ENCODE measurements at regions not wholly inside any gene's neighbourhood (a gene's known extent, or its start where the extent isn't known, plus 50 kb on each side); places are given as distances from the start of the nearest gene placed in this dataset.

DNA sequence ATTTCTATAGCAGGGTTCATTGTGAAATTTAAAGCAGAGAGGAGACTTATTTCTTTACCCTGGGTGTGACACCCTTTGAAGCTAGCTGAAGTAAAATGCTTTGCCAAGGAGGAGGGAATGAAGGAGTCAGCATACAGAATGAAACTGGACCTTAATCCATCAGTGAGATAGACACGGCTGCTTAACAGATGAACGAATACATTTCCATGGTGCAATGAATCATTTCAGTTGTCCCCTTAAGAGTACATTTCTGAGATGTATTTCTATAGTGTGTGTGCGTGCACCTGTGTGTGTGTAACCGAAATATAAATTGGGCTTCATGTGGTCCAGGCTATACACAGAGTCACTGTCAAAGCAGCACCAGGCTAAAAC lies 73.8 kb upstream of the CD93 start:
- TF ChIP-seq EP300 (IDR thresholded peaks at IDR 0.05; ENCODE audit: low read depth) (no peak), POLR2AphosphoS5 (IDR thresholded peaks at IDR 0.05) (no peak), POLR2A (IDR thresholded peaks at IDR 0.05) (no peak)
- TF ChIP-seq, protein P1, sequence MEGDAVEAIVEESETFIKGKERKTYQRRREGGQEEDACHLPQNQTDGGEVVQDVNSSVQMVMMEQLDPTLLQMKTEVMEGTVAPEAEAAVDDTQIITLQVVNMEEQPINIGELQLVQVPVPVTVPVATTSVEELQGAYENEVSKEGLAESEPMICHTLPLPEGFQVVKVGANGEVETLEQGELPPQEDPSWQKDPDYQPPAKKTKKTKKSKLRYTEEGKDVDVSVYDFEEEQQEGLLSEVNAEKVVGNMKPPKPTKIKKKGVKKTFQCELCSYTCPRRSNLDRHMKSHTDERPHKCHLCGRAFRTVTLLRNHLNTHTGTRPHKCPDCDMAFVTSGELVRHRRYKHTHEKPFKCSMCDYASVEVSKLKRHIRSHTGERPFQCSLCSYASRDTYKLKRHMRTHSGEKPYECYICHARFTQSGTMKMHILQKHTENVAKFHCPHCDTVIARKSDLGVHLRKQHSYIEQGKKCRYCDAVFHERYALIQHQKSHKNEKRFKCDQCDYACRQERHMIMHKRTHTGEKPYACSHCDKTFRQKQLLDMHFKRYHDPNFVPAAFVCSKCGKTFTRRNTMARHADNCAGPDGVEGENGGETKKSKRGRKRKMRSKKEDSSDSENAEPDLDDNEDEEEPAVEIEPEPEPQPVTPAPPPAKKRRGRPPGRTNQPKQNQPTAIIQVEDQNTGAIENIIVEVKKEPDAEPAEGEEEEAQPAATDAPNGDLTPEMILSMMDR (IDR thresholded peaks at IDR 0.05): no peak

All from transverse colon (tissue), 4 donors.